ENCODE measurements at regions not wholly inside any gene's neighbourhood (a gene's known extent, or its start where the extent isn't known, plus 50 kb on each side); places are given as distances from the start of the nearest gene placed in this dataset.
A peak's percentile ranks its signal among the peaks of the same experiment; 100 is the strongest.

- CTCF ChIA-PET, result interaction anchor here (0.7 to 1.2 kb wide), 4 partner anchors 38 to 315 kb away, joined by 3 to 4 read pairs (median 3); partner anchors contain the start of gene CCDC71L
- Mint-ChIP-seq H3K27me3 (ENCODE audit: unreplicated experiment) (no peaks in the 10 kb centered on the region), H3K27ac (ENCODE audit: unreplicated experiment) (peak overlapping the region; percentile 96), H3K36me3 (ENCODE audit: insufficient read depth, unreplicated experiment) (peaks cover 36% of the 10 kb centered on the region), H3K4me3 (ENCODE audit: low read depth, unreplicated experiment) (peak overlapping the region; percentile 50), H3K4me1 (ENCODE audit: low read depth, unreplicated experiment) (peaks cover 82% of the 10 kb centered on the region), H3K9me3 (ENCODE audit: low read depth, unreplicated experiment) (peaks cover 9% of the 10 kb centered on the region)
- DNase-seq, result peak; percentile 47
- BruUV-seq (replicated peaks), result no TSS peak
- intact Hi-C loops (cut with micrococcal nuclease; ENCODE audit: unreplicated experiment), result loop anchor here (2.0 to 10.0 kb wide), 4 partner anchors 39 to 598 kb away; partner anchors contain the start of gene NAMPT
- TF ChIP-seq CTCF (IDR thresholded peaks at IDR 0.05; ENCODE audit: unreplicated experiment), result no peak
Measured at GRCh38 chr7:106775552-106775936, 89.5 kb upstream of the PIK3CG start.

GRCh38 chr7:106775975-106776607 is 89.0 kb upstream of the PIK3CG start:
- no peak for DNase-seq
- peak overlapping the region; percentile 96 for H3K27ac Mint-ChIP-seq (ENCODE audit: unreplicated experiment)
- intact Hi-C loops (cut with micrococcal nuclease; ENCODE audit: unreplicated experiment), result loop anchor here (2.0 to 10.0 kb wide), 4 partner anchors 39 to 599 kb away; partner anchors contain the start of gene NAMPT
- no TSS peak for BruUV-seq (replicated peaks)
- TF ChIP-seq CTCF (IDR thresholded peaks at IDR 0.05; ENCODE audit: unreplicated experiment), result no peak
- peaks cover 81% of the 10 kb centered on the region for H3K4me1 Mint-ChIP-seq (ENCODE audit: low read depth, unreplicated experiment)
- H3K4me3 Mint-ChIP-seq (ENCODE audit: low read depth, unreplicated experiment), result peak overlapping the region; percentile 50
- H3K9me3 Mint-ChIP-seq (ENCODE audit: low read depth, unreplicated experiment), result peaks cover 9% of the 10 kb centered on the region
- CTCF ChIA-PET, result interaction anchor here (0.7 to 1.0 kb wide), 3 partner anchors 115 to 315 kb away, joined by 3 read pairs; partner anchors contain the start of gene CCDC71L
- H3K36me3 Mint-ChIP-seq (ENCODE audit: insufficient read depth, unreplicated experiment), result peaks cover 36% of the 10 kb centered on the region
- no peaks in the 10 kb centered on the region for H3K27me3 Mint-ChIP-seq (ENCODE audit: unreplicated experiment)

- H3K27ac Mint-ChIP-seq (ENCODE audit: unreplicated experiment), result peak overlapping the region; percentile 96
- DNase-seq, result no peak
- no peaks in the 10 kb centered on the region for H3K27me3 Mint-ChIP-seq (ENCODE audit: unreplicated experiment)
- peak overlapping the region; percentile 50 for H3K4me3 Mint-ChIP-seq (ENCODE audit: low read depth, unreplicated experiment)
- H3K36me3 Mint-ChIP-seq (ENCODE audit: insufficient read depth, unreplicated experiment), result peaks cover 36% of the 10 kb centered on the region
- TF ChIP-seq CTCF (IDR thresholded peaks at IDR 0.05; ENCODE audit: unreplicated experiment), result no peak
- BruUV-seq (replicated peaks), result no TSS peak
- peaks cover 9% of the 10 kb centered on the region for H3K9me3 Mint-ChIP-seq (ENCODE audit: low read depth, unreplicated experiment)
- intact Hi-C loops (cut with micrococcal nuclease; ENCODE audit: unreplicated experiment), result loop anchor here (5.0 to 10.0 kb wide), 3 partner anchors 119 to 599 kb away; partner anchors contain the start of gene NAMPT
- CTCF ChIA-PET, result no interaction called here
- peaks cover 81% of the 10 kb centered on the region for H3K4me1 Mint-ChIP-seq (ENCODE audit: low read depth, unreplicated experiment)
Measured at GRCh38 chr7:106776618-106777347, 88.3 kb upstream of the PIK3CG start.

- Mint-ChIP-seq H3K4me3 (ENCODE audit: low read depth, unreplicated experiment) (peak overlapping the region; percentile 42), H3K27ac (ENCODE audit: unreplicated experiment) (peak overlapping the region; percentile 96), H3K4me1 (ENCODE audit: low read depth, unreplicated experiment) (peaks cover 77% of the 10 kb centered on the region), H3K36me3 (ENCODE audit: insufficient read depth, unreplicated experiment) (peaks cover 41% of the 10 kb centered on the region), H3K9me3 (ENCODE audit: low read depth, unreplicated experiment) (peaks cover 9% of the 10 kb centered on the region), H3K27me3 (ENCODE audit: unreplicated experiment) (no peaks in the 10 kb centered on the region)
- no TSS peak for BruUV-seq (replicated peaks)
- CTCF ChIA-PET, result no interaction called here
- TF ChIP-seq CTCF (IDR thresholded peaks at IDR 0.05; ENCODE audit: unreplicated experiment), result no peak
- no peak for DNase-seq
- intact Hi-C loops (cut with micrococcal nuclease; ENCODE audit: unreplicated experiment), result loop anchor here (5.0 to 10.0 kb wide), 3 partner anchors 120 to 600 kb away; partner anchors contain the start of gene NAMPT
Measured at GRCh38 chr7:106777674-106778299, 87.3 kb upstream of the PIK3CG start.
